ENCODE measurements at regions not wholly inside any gene's neighbourhood (a gene's known extent, or its start where the extent isn't known, plus 50 kb on each side); places are given as distances from the start of the nearest gene placed in this dataset.

GRCh38 chr12:124504273-124505000 lies 63.0 kb downstream of the NCOR2 start:
- DNase-seq: no peak
- H3K27ac ChIP-seq: no peak overlapping the region
- H3K27me3 ChIP-seq: no peaks in the 10 kb centered on the region
- H3K9me3 ChIP-seq: no peaks in the 10 kb centered on the region
- H3K36me3 ChIP-seq: no peaks in the 10 kb centered on the region
- intact Hi-C loops (cut with DNase I): no loop called here
- WGBS, 2 donors: 88 to 92% methylated on average over 14 of the region's 14 CpGs
- H3K4me3 ChIP-seq (replicated peaks in 1 of 3): no peak overlapping the region
- TF ChIP-seq POLR2A (IDR thresholded peaks at IDR 0.05) (no peak), CTCF (IDR thresholded peaks at IDR 0.05) (no peak)
- H3K4me1 ChIP-seq: peaks cover 39 to 71% of the 10 kb centered on the region in 2 donors

GRCh38 chr12:124503305-124503704 lies 64.1 kb downstream of the NCOR2 start:
- H3K36me3 ChIP-seq: no peaks in the 10 kb centered on the region
- H3K4me1 ChIP-seq: peaks cover 43 to 69% of the 10 kb centered on the region in 2 donors
- no peak overlapping the region for H3K4me3 ChIP-seq (replicated peaks in 1 of 3)
- H3K27ac ChIP-seq: no peak overlapping the region
- WGBS, 2 donors: 87 to 91% methylated on average over 9 of the region's 9 CpGs
- TF ChIP-seq POLR2A (IDR thresholded peaks at IDR 0.05): no peak
- TF ChIP-seq CTCF (IDR thresholded peaks at IDR 0.05): no peak
- H3K27me3 ChIP-seq: no peaks in the 10 kb centered on the region
- intact Hi-C loops (cut with DNase I): no loop called here
- no peaks in the 10 kb centered on the region for H3K9me3 ChIP-seq
- DNase-seq: no peak

GRCh38 chr12:124502379-124502778 lies 65.0 kb downstream of the NCOR2 start:
- WGBS, 2 donors: 91 to 94% methylated on average over 10 of the region's 10 CpGs
- Histone ChIP-seq H3K9me3 (no peaks in the 10 kb centered on the region), H3K27me3 (no peaks in the 10 kb centered on the region), H3K4me3 (replicated peaks in 1 of 3) (no peak overlapping the region), H3K27ac (no peak overlapping the region), H3K4me1 (peaks cover 44 to 64% of the 10 kb centered on the region in 2 donors), H3K36me3 (no peaks in the 10 kb centered on the region)
- intact Hi-C loops (cut with DNase I): no loop called here
- no peak for DNase-seq
- TF ChIP-seq CTCF (IDR thresholded peaks at IDR 0.05): no peak
- no peak for TF ChIP-seq POLR2A (IDR thresholded peaks at IDR 0.05)

GRCh38 chr12:124501827-124502226 lies 65.6 kb downstream of the NCOR2 start:
- TF ChIP-seq POLR2A (IDR thresholded peaks at IDR 0.05): no peak
- no peak for TF ChIP-seq CTCF (IDR thresholded peaks at IDR 0.05)
- intact Hi-C loops (cut with DNase I): no loop called here
- H3K36me3 ChIP-seq: no peaks in the 10 kb centered on the region
- H3K4me1 ChIP-seq: peaks cover 42 to 59% of the 10 kb centered on the region in 2 donors
- no peaks in the 10 kb centered on the region for H3K9me3 ChIP-seq
- H3K4me3 ChIP-seq (replicated peaks in 1 of 3): no peak overlapping the region
- DNase-seq: peak; percentile 48 to 77
- H3K27me3 ChIP-seq: no peaks in the 10 kb centered on the region
- 46 to 78% methylated on average over 3 to 16 of the region's 16 CpGs for WGBS, 2 donors
- H3K27ac ChIP-seq: no peak overlapping the region

- H3K4me1 ChIP-seq: peaks cover 35 to 52% of the 10 kb centered on the region in 2 donors
These were observed 66.3 kb downstream of the NCOR2 start for GRCh38 chr12:124501112-124501561.

More at GRCh38 chr12:124501112-124501561, 66.3 kb downstream of the NCOR2 start:
- H3K27me3 ChIP-seq: no peaks in the 10 kb centered on the region
- no peak overlapping the region for H3K4me3 ChIP-seq (replicated peaks in 1 of 3)
- no peak for TF ChIP-seq CTCF (IDR thresholded peaks at IDR 0.05)
- no peak for TF ChIP-seq POLR2A (IDR thresholded peaks at IDR 0.05)
- H3K9me3 ChIP-seq: no peaks in the 10 kb centered on the region
- H3K36me3 ChIP-seq: no peaks in the 10 kb centered on the region
- intact Hi-C loops (cut with DNase I): no loop called here
- WGBS, 2 donors: 81 to 87% methylated on average over 12 to 13 of the region's 17 CpGs
- peak overlapping the region in 1 of 3 donors; percentile 21 for H3K27ac ChIP-seq
- no peak for DNase-seq

Data from thyroid gland (tissue), 4 donors.